Sigmoid colon (tissue), 4 donors: ENCODE measurements at regions not wholly inside any gene's neighbourhood (a gene's known extent, or its start where the extent isn't known, plus 50 kb on each side); places are given as distances from the start of the nearest gene placed in this dataset.

ENCODE experiments used
- CTCF ChIP-seq, 4 experiments: fragments of 450-650 bp in 3 of 4; fragments of 200-600 bp in 1 of 4; IDR thresholded peaks; one replicate each; pipeline ENCODE4 v1.5.1; 2016 to 2019; ENCODE audit warnings: antibody characterized with exemption in 4 of 4, mild to moderate bottlenecking in 3 of 4, moderate library complexity in 2 of 4
- EP300 ChIP-seq, 4 donors: sonication (generic); formaldehyde crosslinking; IDR thresholded peaks; one replicate each; pipeline ENCODE4 v1.6.1; 2017; ENCODE audit warnings: antibody characterized with exemption in 4 of 4
- POLR2A ChIP-seq, 2 donors: fragments of 450-650 bp; IDR thresholded peaks; one replicate each; pipeline ENCODE4 v1.6.1; 2016; ENCODE audit warnings: antibody characterized with exemption in 2 of 2, mild to moderate bottlenecking in 2 of 2, moderate library complexity in 2 of 2
- POLR2AphosphoS5 ChIP-seq, 4 donors: sonication (generic); formaldehyde crosslinking; IDR thresholded peaks; one replicate each; pipeline ENCODE4 v1.6.1; 2017; ENCODE audit warnings: antibody characterized with exemption in 4 of 4

GRCh38 chr6:81640126-81640525 is 112.4 kb downstream of the TENT5A start:
- TF ChIP-seq CTCF (IDR thresholded peaks at IDR 0.05), result no peak
- no peak for TF ChIP-seq POLR2AphosphoS5 (IDR thresholded peaks at IDR 0.05)
- TF ChIP-seq POLR2A (IDR thresholded peaks at IDR 0.05), result no peak
- TF ChIP-seq EP300 (IDR thresholded peaks at IDR 0.05), result no peak
